ENCODE measurements at regions not wholly inside any gene's neighbourhood (a gene's known extent, or its start where the extent isn't known, plus 50 kb on each side); places are given as distances from the start of the nearest gene placed in this dataset.
"Not testable (repeated sequence)": the region's sequence is repeated elsewhere in the genome, so short reads cannot be mapped to it uniquely, and the experiment has no call there.

DNA sequence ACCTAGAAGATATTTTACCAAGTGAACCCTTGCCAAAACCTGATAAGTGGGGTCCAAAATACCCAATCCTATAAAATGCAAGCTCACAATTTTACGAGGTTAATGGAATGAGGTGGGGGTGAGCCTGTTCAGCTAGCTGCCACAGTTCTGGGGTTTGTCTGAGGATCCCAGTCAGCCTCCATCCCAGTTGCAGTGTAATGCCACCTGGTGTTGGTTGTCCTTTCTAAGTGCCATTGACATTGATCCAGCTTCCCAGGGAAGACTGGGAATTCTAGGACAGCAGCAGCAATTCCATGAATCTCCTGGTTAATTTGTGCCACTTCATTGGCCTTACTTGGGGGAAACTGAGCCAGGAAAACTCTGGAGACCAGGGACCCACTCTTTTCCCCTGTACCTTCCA is 298.3 kb downstream of the RWDD3 start:
- no peak for ATAC-seq

DNA sequence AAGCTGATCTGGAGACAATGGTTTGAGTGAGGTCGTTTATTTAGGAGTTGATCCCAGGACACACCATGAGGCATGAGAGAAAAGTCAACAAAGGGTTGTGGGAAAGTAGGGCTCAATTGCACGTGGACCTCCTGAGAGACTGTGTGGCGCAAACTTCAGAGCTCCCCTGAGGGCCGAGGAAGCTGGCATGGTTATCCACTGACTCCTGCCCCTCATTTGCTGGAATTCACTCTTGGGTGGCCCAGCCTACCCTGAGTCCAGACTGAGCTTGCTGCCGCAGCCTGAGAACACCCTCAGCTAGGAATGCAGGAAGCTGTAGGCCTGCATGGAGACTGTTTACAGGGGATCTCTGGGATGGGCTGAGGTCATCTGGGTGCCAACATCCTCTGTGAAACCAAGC is 301.0 kb downstream of the RWDD3 start:
- no peak for ATAC-seq

DNA sequence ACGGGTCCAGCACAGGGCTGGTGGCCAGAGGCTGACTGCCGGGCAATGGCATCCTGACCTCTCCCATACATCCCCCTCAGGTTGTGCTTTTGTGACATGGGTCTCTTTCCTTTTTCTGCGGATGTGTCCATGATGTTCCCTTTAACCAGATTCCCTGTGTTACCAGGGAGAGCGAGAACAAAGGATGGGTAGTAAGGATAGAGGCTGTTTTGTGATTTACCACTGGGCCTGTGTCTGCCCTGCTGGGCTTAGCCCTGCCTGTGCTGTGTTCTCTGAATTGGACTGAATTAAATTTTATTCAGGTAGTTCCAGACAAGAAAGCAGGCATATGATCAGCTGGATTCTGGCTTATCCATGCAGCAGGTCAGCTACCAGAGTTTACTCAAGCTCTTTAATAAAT is 301.6 kb downstream of the RWDD3 start:
- ATAC-seq = no peak

DNA sequence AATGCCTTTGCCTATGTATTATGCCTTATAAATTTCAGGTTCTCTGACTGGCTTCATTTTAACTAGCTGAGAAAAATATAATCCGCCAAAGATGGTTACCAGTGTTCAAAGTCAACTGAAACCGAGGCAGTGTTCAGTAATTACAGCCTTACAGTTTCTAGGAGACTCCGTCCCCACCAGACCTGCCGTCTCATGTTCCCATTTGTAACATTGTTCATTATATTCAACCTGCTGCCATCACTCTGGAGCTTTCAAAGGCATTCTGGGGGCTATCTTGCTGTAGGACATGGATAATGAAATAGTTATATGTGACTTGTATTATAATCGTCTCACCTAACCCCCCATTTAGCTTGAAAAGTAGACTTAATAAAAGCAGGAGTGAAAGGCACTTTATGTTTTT is 302.5 kb downstream of the RWDD3 start:
- ATAC-seq = no peak

DNA sequence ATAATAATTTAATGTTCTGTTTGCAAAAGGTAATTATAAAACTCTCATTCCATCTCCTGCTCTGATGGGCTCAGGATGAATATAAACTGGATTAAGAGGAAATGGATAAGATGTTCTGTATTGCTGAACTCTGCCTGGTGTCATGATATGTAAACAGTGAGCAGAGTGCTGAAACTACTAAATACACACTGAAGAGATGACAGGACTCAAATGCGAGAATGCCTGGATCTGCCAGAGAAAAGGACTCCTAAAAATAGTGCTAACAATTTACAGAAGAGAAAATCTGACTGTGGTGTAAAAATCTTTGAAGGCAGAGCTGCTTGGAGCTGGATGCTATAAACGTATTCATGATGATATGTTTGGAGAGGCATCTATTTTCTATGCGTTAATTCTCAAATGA is 303.2 kb downstream of the RWDD3 start:
- no peak for ATAC-seq

DNA sequence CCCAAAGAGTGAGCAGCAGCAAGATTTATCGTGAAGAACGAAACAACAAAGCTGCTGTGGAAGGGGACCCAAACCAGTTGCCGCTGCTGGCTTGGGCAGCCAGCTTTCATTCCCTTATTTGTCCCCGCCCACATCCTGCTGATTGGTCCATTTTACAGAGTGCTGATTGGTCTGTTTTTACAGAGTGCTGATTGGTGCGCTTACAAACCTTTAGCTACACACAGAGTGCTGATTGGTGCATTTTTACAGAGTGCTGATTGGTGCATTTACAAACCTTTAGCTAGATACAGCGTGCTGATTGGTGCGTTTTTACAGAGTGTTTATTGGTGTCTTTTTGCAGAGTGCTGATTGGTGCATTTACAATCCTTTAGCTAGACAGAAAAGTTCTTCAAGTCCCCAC is 304.2 kb downstream of the RWDD3 start:
- not testable (repeated sequence) for ATAC-seq

DNA sequence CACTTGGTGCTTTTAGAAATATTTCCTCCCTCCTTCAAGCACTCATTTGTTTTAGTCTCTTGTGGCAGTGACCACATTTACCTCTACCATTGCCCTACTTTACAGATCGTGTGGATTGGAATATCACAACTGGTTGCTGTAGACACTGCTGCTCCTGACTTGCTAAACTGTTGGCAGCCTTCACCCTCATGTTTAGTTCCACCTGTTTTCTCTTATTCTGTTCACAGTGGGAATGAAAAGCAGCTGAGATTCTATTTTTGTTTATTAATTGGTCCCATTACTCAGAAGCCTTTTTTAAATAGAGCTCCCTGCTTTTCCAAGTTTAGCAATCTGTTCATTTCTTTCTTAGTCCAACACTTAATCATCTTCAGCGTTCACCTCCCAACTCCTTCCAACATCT is 308.9 kb downstream of the RWDD3 start:
- ATAC-seq = no peak

DNA sequence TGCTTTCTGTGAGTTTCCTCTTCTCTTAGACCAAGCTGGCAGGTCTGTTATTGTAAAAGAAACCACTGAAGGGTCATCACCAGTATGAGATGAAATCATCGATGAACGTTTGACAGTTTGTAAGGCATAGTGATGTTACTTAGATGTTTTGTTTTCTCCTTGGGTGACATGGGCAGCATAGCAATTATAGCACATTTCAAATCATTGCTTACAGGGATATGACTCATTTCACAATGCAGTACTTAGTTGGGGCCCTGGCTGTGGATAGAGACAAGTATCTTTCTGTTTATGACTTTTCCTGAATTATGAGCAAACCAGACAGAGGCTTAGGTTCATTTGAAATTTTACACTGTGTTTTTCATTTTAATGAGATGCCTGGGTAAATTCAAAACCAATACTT is 313.0 kb downstream of the RWDD3 start:
- ATAC-seq = no peak

DNA sequence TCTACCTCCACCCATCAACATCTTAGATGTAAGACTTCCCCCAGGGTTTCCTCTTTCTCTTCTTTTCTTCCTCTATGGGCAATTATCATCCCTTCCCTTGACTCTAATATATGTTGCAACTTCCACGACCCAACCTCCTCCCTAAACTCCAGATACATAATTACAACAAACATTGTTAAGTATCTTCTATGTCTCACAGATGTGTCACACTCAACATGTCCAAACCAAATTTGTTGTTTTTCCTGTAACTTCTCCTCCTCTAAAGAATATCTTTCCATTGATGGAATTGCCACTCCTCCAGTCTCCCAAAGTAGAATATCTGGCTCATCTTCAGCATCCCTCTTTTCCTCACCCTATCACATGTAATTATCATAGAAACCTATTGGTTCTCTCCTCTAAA is 314.2 kb downstream of the RWDD3 start:
- no peak for ATAC-seq

DNA sequence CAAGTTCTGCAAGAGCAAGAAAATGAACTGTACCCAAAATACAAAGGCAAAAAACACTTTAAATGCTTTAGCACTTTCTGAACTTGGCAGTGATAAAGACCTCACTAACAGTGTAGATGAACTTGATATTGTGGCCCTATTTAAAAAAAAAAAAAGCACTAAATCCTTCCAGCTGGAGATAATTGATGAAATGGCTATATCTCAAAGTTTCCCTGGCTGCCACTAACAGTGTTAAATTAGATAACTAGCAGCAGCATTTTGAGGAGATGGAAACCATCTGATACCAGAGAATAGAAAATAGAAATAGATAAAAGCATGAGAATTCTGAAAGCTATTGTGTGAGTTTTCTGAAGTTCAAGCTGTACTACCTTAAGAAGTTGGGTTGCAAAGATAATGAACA is 317.2 kb downstream of the RWDD3 start:
- no peak for ATAC-seq

DNA sequence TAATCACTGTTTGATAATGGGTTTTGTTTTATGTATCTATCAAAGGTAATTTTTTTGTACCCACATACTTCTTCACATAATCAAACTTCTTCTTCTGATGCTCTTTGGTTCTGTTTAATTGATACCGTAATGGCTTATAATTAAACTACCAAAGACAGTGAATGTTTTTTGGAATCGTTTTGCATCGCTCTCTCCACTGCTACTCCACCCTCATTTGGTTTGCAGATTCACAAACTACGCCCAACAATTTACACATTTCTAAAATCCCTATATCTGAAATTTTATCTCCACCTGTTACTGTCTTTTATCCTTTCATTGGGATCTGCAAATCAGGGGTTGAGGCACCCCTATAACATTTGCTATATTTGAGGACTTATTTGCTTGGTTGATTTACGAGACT is 319.6 kb downstream of the RWDD3 start:
- no peak for ATAC-seq

DNA sequence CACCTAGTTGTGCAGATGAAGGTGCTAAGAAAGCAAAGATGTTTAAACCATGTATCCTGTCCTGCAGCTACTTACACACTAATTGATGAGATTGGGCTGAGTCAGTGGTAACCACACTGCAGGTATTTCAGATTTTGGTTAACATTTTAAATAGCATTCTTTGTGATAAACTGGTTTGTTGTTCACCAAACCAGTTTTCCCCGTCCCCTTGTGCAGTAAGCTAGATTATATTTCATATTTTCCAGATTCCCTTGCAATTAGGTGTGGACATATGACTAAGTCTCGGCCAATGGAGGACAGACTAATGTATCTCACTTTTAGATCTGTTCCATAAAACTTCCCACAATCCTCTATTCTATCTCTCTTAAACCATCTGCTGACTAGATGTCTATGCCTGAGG is 320.4 kb downstream of the RWDD3 start:
- ATAC-seq = no peak

DNA sequence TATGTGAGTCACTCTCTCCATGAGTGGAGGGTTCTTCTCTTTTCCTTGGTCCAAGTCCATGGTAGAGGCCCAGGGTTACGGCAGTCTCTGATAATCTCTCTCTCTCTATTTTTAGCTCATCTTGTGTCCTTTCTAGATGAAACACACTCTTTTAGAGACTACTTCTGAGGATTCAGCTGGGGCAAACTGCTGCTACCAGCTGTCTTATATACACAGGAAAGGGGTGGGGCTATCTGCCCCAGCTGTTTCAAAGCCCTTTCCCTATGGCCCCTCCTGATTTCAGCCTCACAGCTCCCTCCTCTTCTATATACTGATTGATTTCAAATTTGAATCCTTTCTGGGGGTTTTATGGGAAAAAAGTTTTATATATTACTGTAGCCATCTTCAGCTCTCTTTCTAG is 324.8 kb downstream of the RWDD3 start:
- ATAC-seq = no peak

DNA sequence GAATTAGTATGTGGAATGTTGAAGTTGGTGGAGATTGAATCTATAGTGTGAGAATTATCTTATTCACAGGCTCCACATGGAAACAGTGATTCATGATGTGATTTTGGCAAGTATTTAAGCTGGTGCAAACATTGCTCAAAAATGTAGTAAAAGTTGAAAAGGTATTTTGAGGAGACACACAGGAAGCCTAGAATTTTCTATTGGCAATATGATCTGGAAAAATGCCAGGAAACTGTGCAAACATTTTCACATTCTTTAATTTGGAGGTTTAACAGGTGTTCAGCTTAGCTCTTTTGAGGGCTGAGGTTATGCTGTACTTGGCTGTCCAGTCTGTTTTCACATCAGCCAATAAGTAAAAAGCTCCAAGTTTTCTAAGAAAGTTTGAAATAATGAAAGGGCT is 327.3 kb downstream of the RWDD3 start:
- ATAC-seq = no peak

DNA sequence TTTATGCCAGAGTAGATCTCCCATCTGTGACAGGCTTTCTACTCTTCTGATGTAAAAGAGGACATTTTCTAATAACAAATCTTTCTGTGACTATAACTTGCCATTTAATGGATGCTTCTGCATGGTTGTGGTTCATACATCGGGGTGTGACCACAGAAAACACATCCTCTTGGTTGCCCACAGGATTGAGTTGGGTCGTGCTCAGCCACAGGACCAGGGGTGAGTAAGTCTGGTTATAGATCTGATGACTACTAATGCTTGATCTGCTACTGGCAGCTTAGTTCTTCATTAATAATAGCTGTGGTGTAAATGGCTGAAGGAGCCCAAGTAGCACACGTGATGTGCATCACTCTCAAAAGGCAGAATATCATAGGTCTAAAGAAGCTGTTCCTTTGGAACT is 328.2 kb downstream of the RWDD3 start:
- ATAC-seq = no peak

DNA sequence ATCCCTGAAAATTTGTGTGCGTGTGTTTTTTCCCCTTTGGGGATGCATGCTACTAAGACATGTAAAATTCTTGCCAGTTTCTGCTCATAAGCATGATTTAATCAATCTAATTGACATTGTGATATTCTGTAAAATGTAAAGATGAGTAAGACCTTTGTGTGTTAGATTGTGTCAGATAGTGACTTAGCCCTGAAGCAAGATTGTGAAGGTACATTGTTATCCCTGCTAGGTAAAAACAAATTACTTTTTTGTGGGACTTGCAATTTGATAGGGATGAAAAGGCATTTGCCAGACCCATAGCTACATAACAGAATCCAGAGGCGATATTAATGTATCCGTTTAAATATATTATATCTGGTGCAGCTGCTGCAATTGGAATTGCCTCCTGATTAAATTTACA is 338.0 kb downstream of the RWDD3 start:
- ATAC-seq = no peak

DNA sequence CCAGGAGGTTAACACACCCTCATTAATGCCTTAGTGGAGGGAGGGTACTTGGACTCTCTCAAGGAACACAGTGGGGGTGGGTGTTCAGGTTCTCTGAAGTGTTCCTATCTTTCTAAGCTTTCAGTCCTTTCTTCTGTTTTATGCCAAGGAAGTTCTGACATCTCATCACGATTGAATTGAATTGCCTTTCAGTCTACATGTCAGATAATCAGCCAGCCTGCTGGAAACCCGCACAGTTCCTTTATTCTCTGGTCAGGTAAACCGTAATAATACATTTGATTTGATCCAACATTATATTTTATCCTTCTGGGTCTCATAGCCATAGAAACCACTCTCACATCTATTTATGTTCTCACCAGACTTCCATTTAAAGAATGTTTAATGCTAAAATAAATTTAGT is 339.0 kb downstream of the RWDD3 start:
- ATAC-seq = no peak

DNA sequence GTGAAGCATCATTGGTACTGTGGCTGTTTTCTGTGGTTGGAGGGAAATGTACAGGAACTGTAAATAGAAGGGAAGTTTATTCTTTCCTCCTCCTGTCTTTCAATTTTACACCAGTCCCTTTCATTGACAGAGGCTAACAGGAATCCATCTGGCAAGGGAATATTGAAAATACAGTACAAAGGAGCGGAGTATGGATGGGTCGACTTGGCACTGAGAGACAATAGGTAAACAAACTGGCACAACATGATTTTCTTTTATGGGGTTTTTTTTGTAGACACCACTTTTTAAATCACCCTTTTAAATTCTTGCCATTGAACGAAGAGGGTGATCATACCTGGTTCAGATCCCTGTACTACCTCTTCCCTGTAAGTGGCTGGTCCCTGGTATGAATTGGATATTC is 341.3 kb downstream of the RWDD3 start:
- ATAC-seq = no peak

DNA sequence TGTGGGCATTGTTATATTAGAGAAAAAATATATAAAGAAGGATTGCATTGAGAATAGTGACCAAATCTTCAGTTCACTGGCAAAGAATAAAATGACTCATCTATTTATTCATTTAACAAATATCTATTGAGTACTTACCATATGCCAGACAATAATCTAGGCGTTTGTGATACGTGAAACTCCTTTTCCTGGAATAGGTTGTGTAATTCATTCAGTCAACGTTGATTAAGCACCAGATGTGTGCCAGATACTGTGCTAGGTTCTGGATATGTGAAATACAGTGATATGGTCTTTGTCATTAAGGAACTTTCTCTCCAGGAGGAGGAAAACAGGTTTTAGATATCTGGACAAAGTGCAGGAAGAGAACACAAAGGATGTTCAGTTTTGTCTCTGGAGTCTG is 344.5 kb downstream of the RWDD3 start:
- ATAC-seq = no peak

DNA sequence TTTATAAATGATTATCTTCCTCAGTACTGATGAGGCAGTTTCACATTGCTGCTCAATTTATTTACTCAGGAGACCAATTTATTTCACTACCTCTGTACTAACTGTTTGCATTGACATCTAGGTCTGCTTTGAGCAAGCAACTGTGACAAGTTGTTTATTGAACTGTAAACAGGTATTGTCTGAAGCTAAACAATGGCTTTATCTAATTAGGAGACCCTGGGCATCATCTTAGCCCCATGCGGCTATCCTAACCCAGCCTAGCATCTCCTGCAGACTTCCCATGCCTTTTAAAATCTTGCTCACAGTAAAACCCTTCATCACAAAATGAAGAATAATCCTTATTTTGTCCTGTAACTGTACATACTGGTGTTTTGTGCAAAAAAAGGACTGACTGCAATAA is 348.2 kb downstream of the RWDD3 start:
- no peak for ATAC-seq

DNA sequence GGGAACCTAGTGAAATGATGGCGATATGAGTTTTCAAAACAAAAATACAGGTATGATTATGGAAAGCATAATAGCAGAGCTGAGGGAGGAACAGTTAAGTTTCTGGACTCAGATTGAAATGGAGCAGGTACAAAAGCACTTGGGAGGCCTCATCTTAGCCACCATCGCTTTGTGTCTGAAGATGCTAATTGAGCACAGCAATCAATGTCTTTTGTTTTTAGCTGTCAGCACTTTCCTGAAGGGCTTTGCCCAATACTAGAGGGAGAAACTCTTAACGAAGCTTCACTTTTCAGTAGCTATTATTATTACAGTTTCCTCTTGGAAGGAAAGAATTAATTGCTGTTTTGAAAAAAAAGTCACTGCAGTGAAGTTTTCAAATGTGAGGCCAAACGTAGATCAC is 348.7 kb downstream of the RWDD3 start:
- no peak for ATAC-seq

DNA sequence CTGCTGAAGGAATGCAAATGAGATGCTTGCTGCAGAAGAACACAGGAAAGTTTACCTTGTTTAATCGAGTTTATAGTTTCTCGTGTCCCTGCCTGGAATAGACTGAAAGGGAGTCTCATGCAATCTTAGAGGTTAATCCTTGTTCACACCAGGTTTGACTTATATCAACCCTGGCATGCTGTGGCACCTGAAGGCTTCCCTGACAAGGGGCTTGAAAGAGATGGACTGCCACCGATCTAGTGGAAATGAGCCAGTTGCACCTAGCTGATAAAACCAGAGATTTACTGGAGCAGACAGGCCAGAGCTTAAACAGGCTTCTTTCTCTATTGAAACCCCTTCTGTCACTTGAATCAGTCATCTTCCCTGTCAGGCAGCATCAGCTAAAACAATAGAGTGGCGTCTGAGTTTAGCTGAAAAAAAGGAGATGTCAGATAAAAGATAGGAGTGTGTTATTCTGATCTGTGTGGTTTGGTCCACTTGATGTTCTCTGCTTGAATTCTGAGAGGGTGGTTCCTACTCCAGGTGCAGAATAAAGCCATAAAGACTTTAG is 349.7 kb downstream of the RWDD3 start:
- ATAC-seq = no peak

DNA sequence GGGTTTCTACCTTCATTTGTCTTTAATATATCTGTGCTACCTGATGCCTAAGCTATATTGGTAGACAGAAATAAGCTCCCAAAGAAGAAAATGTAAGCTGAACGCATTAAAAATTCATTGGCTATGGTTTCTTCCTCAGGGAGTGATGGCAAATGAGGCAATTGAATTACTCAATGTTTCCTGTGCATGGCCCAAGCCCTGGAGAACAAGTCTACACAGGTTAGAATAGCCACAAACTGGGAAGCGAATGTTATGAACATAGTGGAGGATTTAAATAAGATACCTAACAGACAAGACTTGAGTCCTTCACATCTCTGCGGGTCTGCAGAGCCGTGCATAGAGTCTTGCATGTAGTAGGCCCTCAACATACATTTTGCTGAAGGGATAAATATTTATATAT is 350.3 kb downstream of the RWDD3 start:
- ATAC-seq = no peak

DNA sequence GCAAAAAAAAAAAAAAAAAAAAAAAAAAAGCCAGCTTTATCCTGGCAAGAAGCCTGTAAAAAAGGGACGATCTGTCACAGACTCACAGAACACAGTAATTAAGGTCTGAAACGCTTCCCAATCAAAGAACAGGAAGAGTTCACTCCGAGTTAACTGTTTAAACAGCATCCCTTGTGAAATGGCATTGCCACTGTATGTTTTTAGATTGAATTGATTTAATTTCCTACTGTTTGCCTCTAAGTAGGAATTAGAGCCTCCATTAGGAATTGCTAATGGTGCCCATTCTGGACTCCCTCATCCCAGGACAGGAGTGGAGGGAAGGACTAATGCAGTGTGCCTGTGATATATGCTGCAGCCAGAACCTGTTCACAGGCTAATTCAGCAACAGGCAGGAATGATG is 370.8 kb downstream of the RWDD3 start:
- no peak for ATAC-seq

DNA sequence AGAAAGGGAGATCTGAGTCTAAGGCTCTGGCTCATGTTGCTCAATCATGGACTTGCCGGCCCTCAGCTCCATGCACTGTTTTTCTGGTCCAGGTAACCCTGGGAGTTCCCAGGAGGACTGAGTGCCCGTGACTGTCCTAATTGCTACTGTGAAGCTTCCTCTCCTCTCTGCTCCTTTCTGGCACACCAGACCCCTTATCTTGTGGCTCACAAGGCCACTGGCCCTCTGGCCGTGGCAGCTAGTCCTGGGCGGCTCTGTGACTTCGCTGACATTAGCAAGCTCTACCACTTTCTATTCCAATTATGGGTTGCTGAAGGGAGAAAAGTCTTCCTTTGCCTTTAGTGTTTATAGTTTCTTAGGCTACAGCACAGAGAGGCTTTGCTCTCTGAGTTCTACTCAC is 380.2 kb downstream of the RWDD3 start:
- ATAC-seq = no peak

DNA sequence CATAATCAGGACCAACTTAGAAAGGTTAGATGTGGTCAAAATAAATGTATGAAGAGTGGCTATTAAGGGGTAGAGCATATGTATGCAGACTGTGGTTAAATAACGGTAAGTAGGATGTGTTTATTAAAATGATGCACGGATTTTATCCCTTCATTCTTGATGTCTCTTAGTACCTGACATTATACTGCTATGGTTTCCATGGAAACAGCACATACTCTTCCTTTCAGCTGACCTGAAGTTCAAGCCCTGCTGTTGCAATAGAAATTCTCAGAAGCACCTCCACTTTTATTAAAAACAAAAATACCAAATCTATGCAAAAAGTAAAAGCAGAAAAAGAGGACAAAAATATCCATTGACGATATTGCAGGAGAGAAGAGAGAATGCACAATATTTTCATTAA is 381.4 kb downstream of the RWDD3 start:
- no peak for ATAC-seq
